ENCODE measurements at regions not wholly inside any gene's neighbourhood (a gene's known extent, or its start where the extent isn't known, plus 50 kb on each side); places are given as distances from the start of the nearest gene placed in this dataset.
"Not testable (repeated sequence)": the region's sequence is repeated elsewhere in the genome, so short reads cannot be mapped to it uniquely, and the experiment has no call there.

- no peak for TF ChIP-seq BHLHE40 (IDR thresholded peaks at IDR 0.05; ENCODE audit: borderline replicate concordance)
- TF ChIP-seq L3MBTL2 (conservative IDR thresholded peaks at IDR 0.05), result no peak
- TF ChIP-seq TARDBP (IDR thresholded peaks at IDR 0.05), result no peak
- no peak for TF ChIP-seq ARNT (IDR thresholded peaks at IDR 0.05)
- no peak for TF ChIP-seq PKNOX1 (IDR thresholded peaks at IDR 0.05)
- no peak for TF ChIP-seq LEF1 (IDR thresholded peaks at IDR 0.05; ENCODE audit: borderline replicate concordance)
- TF ChIP-seq ZNF384 (IDR thresholded peaks at IDR 0.05), result no peak
- no peak for TF ChIP-seq CTBP1 (IDR thresholded peaks at IDR 0.05; ENCODE audit: borderline replicate concordance)
- no peak for TF ChIP-seq SUZ12 (IDR thresholded peaks at IDR 0.05)
- TF ChIP-seq NFRKB (IDR thresholded peaks at IDR 0.05), result no peak
- TF ChIP-seq ELF4 (IDR thresholded peaks at IDR 0.05), result no peak
- no peak for TF ChIP-seq FOXA1 (IDR thresholded peaks at IDR 0.05)
- no peak for TF ChIP-seq FOXM1 (IDR thresholded peaks at IDR 0.05; ENCODE audit: borderline replicate concordance)
- DNase-seq (ENCODE audit: extremely low spot score), result peak; percentile 56
- ChIA-PET POLR2A (no interaction called here), CTCF (interaction anchor here (0.6 kb wide), 1 partner anchor 11 kb away, joined by 3 read pairs; no protein-coding TSS in a partner anchor)
Measured at GRCh38 chrX:104370089-104370488, 115.4 kb upstream of the ESX1 start.

- DNase-seq (ENCODE audit: extremely low spot score); CTCF ChIA-PET; POLR2A ChIA-PET: not testable (repeated sequence)
Measured at GRCh38 chrX:104360774-104361173, 106.0 kb upstream of the ESX1 start.

- POLR2A ChIA-PET, result no interaction called here
- no peak for TF ChIP-seq HDGF (IDR thresholded peaks at IDR 0.05; ENCODE audit: borderline replicate concordance)
- no peak for TF ChIP-seq L3MBTL2 (conservative IDR thresholded peaks at IDR 0.05)
- TF ChIP-seq BHLHE40 (IDR thresholded peaks at IDR 0.05; ENCODE audit: borderline replicate concordance), result no peak
- DNase-seq (ENCODE audit: extremely low spot score), result no peak
- CTCF ChIA-PET, result interaction anchor here (0.5 kb wide), 1 partner anchor 9 kb away, joined by 3 read pairs; no protein-coding TSS in a partner anchor
Measured at GRCh38 chrX:104359124-104359523, 104.4 kb upstream of the ESX1 start.

GRCh38 chrX:104351173-104351769 lies 96.5 kb upstream of the ESX1 start:
- TF ChIP-seq FOXK2 (IDR thresholded peaks at IDR 0.05), result no peak
- no peak for TF ChIP-seq SUZ12 (IDR thresholded peaks at IDR 0.05)
- TF ChIP-seq CTBP1 (IDR thresholded peaks at IDR 0.05; ENCODE audit: borderline replicate concordance), result no peak
- TF ChIP-seq ZNF384 (IDR thresholded peaks at IDR 0.05), result no peak
- no peak for TF ChIP-seq L3MBTL2 (conservative IDR thresholded peaks at IDR 0.05)
- no peak for TF ChIP-seq ARNT (IDR thresholded peaks at IDR 0.05)
- no peak for TF ChIP-seq SP1 (IDR thresholded peaks at IDR 0.05)
- no peak for TF ChIP-seq FOXA1 (IDR thresholded peaks at IDR 0.05)
- no peak for TF ChIP-seq TARDBP (IDR thresholded peaks at IDR 0.05)
- TF ChIP-seq LEF1 (IDR thresholded peaks at IDR 0.05; ENCODE audit: borderline replicate concordance), result no peak
- TF ChIP-seq PKNOX1 (IDR thresholded peaks at IDR 0.05), result no peak
- no peak for TF ChIP-seq HDGF (IDR thresholded peaks at IDR 0.05; ENCODE audit: borderline replicate concordance)
- TF ChIP-seq FOXM1 (IDR thresholded peaks at IDR 0.05; ENCODE audit: borderline replicate concordance), result no peak
- no peak for TF ChIP-seq BHLHE40 (IDR thresholded peaks at IDR 0.05; ENCODE audit: borderline replicate concordance)
- no peak for TF ChIP-seq NFRKB (IDR thresholded peaks at IDR 0.05)
- TF ChIP-seq ELF4 (IDR thresholded peaks at IDR 0.05), result no peak
- ChIA-PET POLR2A (interaction anchor here (0.6 to 1.2 kb wide), 2 partner anchors 17 to 36 kb away, joined by 3 to 5 read pairs; no protein-coding TSS in a partner anchor), CTCF (interaction anchor here (0.6 to 1.3 kb wide), 2 partner anchors 10 to 41 kb away, joined by 3 to 4 read pairs; no protein-coding TSS in a partner anchor)
- no peak for DNase-seq (ENCODE audit: extremely low spot score)

- TF ChIP-seq PKNOX1 (IDR thresholded peaks at IDR 0.05) (no peak), FOXK2 (IDR thresholded peaks at IDR 0.05) (no peak), CTBP1 (IDR thresholded peaks at IDR 0.05; ENCODE audit: borderline replicate concordance) (no peak), ZNF384 (IDR thresholded peaks at IDR 0.05) (no peak), FOXA1 (IDR thresholded peaks at IDR 0.05) (no peak), SP1 (IDR thresholded peaks at IDR 0.05) (no peak), FOXM1 (IDR thresholded peaks at IDR 0.05; ENCODE audit: borderline replicate concordance) (no peak), ARNT (IDR thresholded peaks at IDR 0.05) (no peak), NFRKB (IDR thresholded peaks at IDR 0.05) (no peak), ELF4 (IDR thresholded peaks at IDR 0.05) (no peak), HDGF (IDR thresholded peaks at IDR 0.05; ENCODE audit: borderline replicate concordance) (no peak), SUZ12 (IDR thresholded peaks at IDR 0.05) (no peak), BHLHE40 (IDR thresholded peaks at IDR 0.05; ENCODE audit: borderline replicate concordance) (no peak), TARDBP (IDR thresholded peaks at IDR 0.05) (no peak), LEF1 (IDR thresholded peaks at IDR 0.05; ENCODE audit: borderline replicate concordance) (no peak), L3MBTL2 (conservative IDR thresholded peaks at IDR 0.05) (no peak)
- POLR2A ChIA-PET, result no interaction called here
- CTCF ChIA-PET, result no interaction called here
Measured at GRCh38 chrX:104347860-104348259, 93.1 kb upstream of the ESX1 start.

GRCh38 chrX:104343428-104344129 lies 88.8 kb upstream of the ESX1 start:
- no peak for TF ChIP-seq LEF1 (IDR thresholded peaks at IDR 0.05; ENCODE audit: borderline replicate concordance)
- TF ChIP-seq FOXM1 (IDR thresholded peaks at IDR 0.05; ENCODE audit: borderline replicate concordance), result no peak
- no peak for TF ChIP-seq NFRKB (IDR thresholded peaks at IDR 0.05)
- no peak for TF ChIP-seq SUZ12 (IDR thresholded peaks at IDR 0.05)
- TF ChIP-seq TARDBP (IDR thresholded peaks at IDR 0.05), result no peak
- no peak for TF ChIP-seq L3MBTL2 (conservative IDR thresholded peaks at IDR 0.05)
- TF ChIP-seq ELF4 (IDR thresholded peaks at IDR 0.05), result no peak
- TF ChIP-seq FOXA1 (IDR thresholded peaks at IDR 0.05), result no peak
- TF ChIP-seq SP1 (IDR thresholded peaks at IDR 0.05), result no peak
- TF ChIP-seq FOXK2 (IDR thresholded peaks at IDR 0.05), result no peak
- no peak for TF ChIP-seq BHLHE40 (IDR thresholded peaks at IDR 0.05; ENCODE audit: borderline replicate concordance)
- TF ChIP-seq CTBP1 (IDR thresholded peaks at IDR 0.05; ENCODE audit: borderline replicate concordance), result no peak
- peak; percentile 54; the same call in 1 of the 2 replicates for TF ChIP-seq ZNF384 (IDR thresholded peaks at IDR 0.05)
- peak; percentile 91 for TF ChIP-seq PKNOX1 (IDR thresholded peaks at IDR 0.05)
- TF ChIP-seq ARNT (IDR thresholded peaks at IDR 0.05), result no peak
- no peak for TF ChIP-seq HDGF (IDR thresholded peaks at IDR 0.05; ENCODE audit: borderline replicate concordance)
- ChIA-PET CTCF (no interaction called here), POLR2A (no interaction called here)
- peak; percentile 79 for DNase-seq (ENCODE audit: extremely low spot score)

More at GRCh38 chrX:104347860-104348259, 93.1 kb upstream of the ESX1 start:
- no peak for DNase-seq (ENCODE audit: extremely low spot score)

Measured in HEK293T (cell line).